ENCODE measurements at regions not wholly inside any gene's neighbourhood (a gene's known extent, or its start where the extent isn't known, plus 50 kb on each side); places are given as distances from the start of the nearest gene placed in this dataset.

GRCh38 chr2:200732866-200733265 is 78.8 kb upstream of the BZW1 start:
- no peak overlapping the region for H3K4me3 ChIP-seq (replicated peaks; ENCODE audit: insufficient read depth, low read length)
- H3K27ac ChIP-seq (replicated peaks), result no peak overlapping the region
- no peak for DNase-seq (ENCODE audit: low read depth in 1 of 2, low spot score in 1 of 2)
- H3K27me3 ChIP-seq (ENCODE audit: insufficient read depth, poor library complexity, severe bottlenecking), result no peaks in the 10 kb centered on the region
- TF ChIP-seq CTCF (IDR thresholded peaks at IDR 0.05; ENCODE audit: insufficient read depth, low read length), result no peak
- TF ChIP-seq POLR2AphosphoS5 (IDR thresholded peaks at IDR 0.05; ENCODE audit: low read depth), result no peak
- no peak for TF ChIP-seq SPI1 (IDR thresholded peaks at IDR 0.05; ENCODE audit: borderline replicate concordance, low read depth)
- TF ChIP-seq, protein P1, sequence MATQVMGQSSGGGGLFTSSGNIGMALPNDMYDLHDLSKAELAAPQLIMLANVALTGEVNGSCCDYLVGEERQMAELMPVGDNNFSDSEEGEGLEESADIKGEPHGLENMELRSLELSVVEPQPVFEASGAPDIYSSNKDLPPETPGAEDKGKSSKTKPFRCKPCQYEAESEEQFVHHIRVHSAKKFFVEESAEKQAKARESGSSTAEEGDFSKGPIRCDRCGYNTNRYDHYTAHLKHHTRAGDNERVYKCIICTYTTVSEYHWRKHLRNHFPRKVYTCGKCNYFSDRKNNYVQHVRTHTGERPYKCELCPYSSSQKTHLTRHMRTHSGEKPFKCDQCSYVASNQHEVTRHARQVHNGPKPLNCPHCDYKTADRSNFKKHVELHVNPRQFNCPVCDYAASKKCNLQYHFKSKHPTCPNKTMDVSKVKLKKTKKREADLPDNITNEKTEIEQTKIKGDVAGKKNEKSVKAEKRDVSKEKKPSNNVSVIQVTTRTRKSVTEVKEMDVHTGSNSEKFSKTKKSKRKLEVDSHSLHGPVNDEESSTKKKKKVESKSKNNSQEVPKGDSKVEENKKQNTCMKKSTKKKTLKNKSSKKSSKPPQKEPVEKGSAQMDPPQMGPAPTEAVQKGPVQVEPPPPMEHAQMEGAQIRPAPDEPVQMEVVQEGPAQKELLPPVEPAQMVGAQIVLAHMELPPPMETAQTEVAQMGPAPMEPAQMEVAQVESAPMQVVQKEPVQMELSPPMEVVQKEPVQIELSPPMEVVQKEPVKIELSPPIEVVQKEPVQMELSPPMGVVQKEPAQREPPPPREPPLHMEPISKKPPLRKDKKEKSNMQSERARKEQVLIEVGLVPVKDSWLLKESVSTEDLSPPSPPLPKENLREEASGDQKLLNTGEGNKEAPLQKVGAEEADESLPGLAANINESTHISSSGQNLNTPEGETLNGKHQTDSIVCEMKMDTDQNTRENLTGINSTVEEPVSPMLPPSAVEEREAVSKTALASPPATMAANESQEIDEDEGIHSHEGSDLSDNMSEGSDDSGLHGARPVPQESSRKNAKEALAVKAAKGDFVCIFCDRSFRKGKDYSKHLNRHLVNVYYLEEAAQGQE (IDR thresholded peaks at IDR 0.05; ENCODE audit: insufficient replicate concordance, low read depth), result no peak
- no peak for TF ChIP-seq GABPA (IDR thresholded peaks at IDR 0.05; ENCODE audit: low read depth)

GRCh38 chr2:200733713-200734198 is 78.0 kb upstream of the BZW1 start:
- Histone ChIP-seq H3K27ac (replicated peaks) (no peak overlapping the region), H3K27me3 (ENCODE audit: insufficient read depth, poor library complexity, severe bottlenecking) (no peaks in the 10 kb centered on the region), H3K4me3 (replicated peaks; ENCODE audit: insufficient read depth, low read length) (no peak overlapping the region)
- TF ChIP-seq POLR2AphosphoS5 (IDR thresholded peaks at IDR 0.05; ENCODE audit: low read depth) (no peak), CTCF (IDR thresholded peaks at IDR 0.05; ENCODE audit: insufficient read depth, low read length) (no peak), SPI1 (IDR thresholded peaks at IDR 0.05; ENCODE audit: borderline replicate concordance, low read depth) (no peak), GABPA (IDR thresholded peaks at IDR 0.05; ENCODE audit: low read depth) (no peak)
- TF ChIP-seq, protein P1 (IDR thresholded peaks at IDR 0.05; ENCODE audit: insufficient replicate concordance, low read depth), result no peak
- DNase-seq (ENCODE audit: low read depth in 1 of 2, low spot score in 1 of 2), result no peak

DNA sequence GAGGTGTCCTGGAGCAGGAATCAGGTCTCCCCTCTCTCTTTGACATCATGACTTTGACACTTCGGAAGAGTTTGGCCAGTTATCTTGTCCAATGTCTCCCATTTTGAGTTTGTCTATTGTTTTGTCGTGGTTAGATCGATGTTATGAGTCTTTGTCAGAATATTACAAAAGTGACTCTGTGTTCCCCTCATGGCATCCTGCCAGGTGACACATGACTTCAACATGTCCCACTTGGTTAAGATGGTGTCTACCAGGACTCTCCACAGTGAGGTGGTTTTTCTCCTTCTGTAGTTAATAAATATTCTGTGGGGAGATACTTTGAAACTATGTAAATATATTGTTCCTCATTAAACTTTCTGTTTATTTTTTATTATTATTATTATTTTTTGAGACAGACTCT is 76.6 kb upstream of the BZW1 start:
- no peaks in the 10 kb centered on the region for H3K27me3 ChIP-seq (ENCODE audit: insufficient read depth, poor library complexity, severe bottlenecking)
- H3K27ac ChIP-seq (replicated peaks), result no peak overlapping the region
- H3K4me3 ChIP-seq (replicated peaks; ENCODE audit: insufficient read depth, low read length), result no peak overlapping the region
- TF ChIP-seq, protein P1 (IDR thresholded peaks at IDR 0.05; ENCODE audit: insufficient replicate concordance, low read depth), result no peak
- TF ChIP-seq POLR2AphosphoS5 (IDR thresholded peaks at IDR 0.05; ENCODE audit: low read depth) (no peak), GABPA (IDR thresholded peaks at IDR 0.05; ENCODE audit: low read depth) (no peak), CTCF (IDR thresholded peaks at IDR 0.05; ENCODE audit: insufficient read depth, low read length) (no peak), SPI1 (IDR thresholded peaks at IDR 0.05; ENCODE audit: borderline replicate concordance, low read depth) (no peak)
- no peak for DNase-seq (ENCODE audit: low read depth in 1 of 2, low spot score in 1 of 2)

All from HL-60 (cell line).